CD14-positive monocyte (primary cell): ENCODE measurements at regions not wholly inside any gene's neighbourhood (a gene's known extent, or its start where the extent isn't known, plus 50 kb on each side); places are given as distances from the start of the nearest gene placed in this dataset.

Experiments used
- DNase-seq, 3 donors: peaks; one replicate each; pipeline ENCODE4 v3.0.0-alpha.2; 2011 to 2022
- H2AFZ ChIP-seq: 2 replicates; pipeline ENCODE4 v1.6.0; 2012; ENCODE audit warnings: mild to moderate bottlenecking, low read depth, low read length, inconsistent platforms; ENCODE audit not compliant: insufficient read depth, poor library complexity, severe bottlenecking
- H3K27ac ChIP-seq, 2 donors: 1 replicate in 1 of 2; 2 replicates in 1 of 2; pipeline ENCODE4 v1.5.1; 2012 to 2013; ENCODE audit warnings: low read length in 2 of 2, control low read depth in 1 of 2, inconsistent platforms in 1 of 2, low read depth in 1 of 2, mild to moderate bottlenecking in 1 of 2
- H3K27me3 ChIP-seq, 2 donors: one replicate each; pipeline versions ENCODE4 v1.6.0 to v1.6.1; 2011 to 2013; ENCODE audit warnings: low read length in 2 of 2; ENCODE audit not compliant: control insufficient read depth in 2 of 2, insufficient read depth in 2 of 2
- H3K36me3 ChIP-seq, 2 donors: replicated peaks in 1 of 2; 1 replicate in 1 of 2; 2 replicates in 1 of 2; pipeline versions ENCODE4 v1.5.1 to v1.6.1; 2012 to 2013; ENCODE audit warnings: low read length in 2 of 2, control low read depth in 1 of 2, inconsistent platforms in 1 of 2, mild to moderate bottlenecking in 1 of 2; ENCODE audit not compliant: insufficient read depth in 2 of 2, control insufficient read depth in 1 of 2
- H3K4me1 ChIP-seq, 2 donors: 1 replicate in 1 of 2; 2 replicates in 1 of 2; pipeline versions ENCODE4 v1.5.1 to v1.6.1; 2012 to 2013; ENCODE audit warnings: low read length in 2 of 2, control low read depth in 1 of 2, inconsistent platforms in 1 of 2, mild to moderate bottlenecking in 1 of 2, moderate library complexity in 1 of 2; ENCODE audit not compliant: insufficient read depth in 2 of 2, control insufficient read depth in 1 of 2
- H3K4me2 ChIP-seq: replicated peaks from 2 replicates; pipeline ENCODE3; 2012; ENCODE audit warnings: low read length, moderate library complexity, mild to moderate bottlenecking; ENCODE audit not compliant: poor library complexity, severe bottlenecking; ENCODE audit errors: extremely low read depth
- H3K4me3 ChIP-seq, 3 experiments: fragments of 200-600 bp in 1 of 3; sonication (generic) in 1 of 3; replicated peaks in 1 of 3; 1 replicate in 2 of 3; 2 replicates in 1 of 3; pipeline ENCODE4 v1.5.1; 2011 to 2013; ENCODE audit warnings: low read length in 3 of 3, mild to moderate bottlenecking in 3 of 3, control low read depth in 2 of 3, low read depth in 2 of 3, inconsistent platforms in 1 of 3, moderate library complexity in 1 of 3
- H3K79me2 ChIP-seq: 2 replicates; pipeline ENCODE4 v1.6.0; 2012; ENCODE audit warnings: mild to moderate bottlenecking, control low read depth, inconsistent platforms, low read length, moderate library complexity; ENCODE audit not compliant: insufficient read depth
- H3K9ac ChIP-seq: 2 replicates; pipeline ENCODE4 v1.6.0; 2017; ENCODE audit warnings: low read length, mild to moderate bottlenecking; ENCODE audit not compliant: insufficient read depth, poor library complexity, severe bottlenecking
- H3K9me3 ChIP-seq, 2 donors: replicated peaks in 1 of 2; 1 replicate in 1 of 2; 2 replicates in 1 of 2; pipeline versions ENCODE4 v1.5.1 to v1.6.1; 2012 to 2013; ENCODE audit warnings: low read length in 2 of 2, control low read depth in 1 of 2; ENCODE audit not compliant: control insufficient read depth in 1 of 2, insufficient read depth in 1 of 2
- H4K20me1 ChIP-seq: 2 replicates; pipeline ENCODE4 v1.6.0; 2012; ENCODE audit warnings: mild to moderate bottlenecking, low read length, control low read depth, moderate library complexity; ENCODE audit not compliant: insufficient read depth
- H3K27ac Mint-ChIP-seq, 7 donors: one replicate each; pipeline ENCODE4 v1.8.0; 2020; ENCODE audit warnings: mild to moderate bottlenecking in 7 of 7, mixed read lengths in 7 of 7, moderate library complexity in 6 of 7, inconsistent platforms in 2 of 7
- H3K27me3 Mint-ChIP-seq, 3 donors: one replicate each; pipeline ENCODE4 v1.8.0; 2021 to 2022; ENCODE audit warnings: low read depth in 3 of 3, mild to moderate bottlenecking in 3 of 3, mixed read lengths in 3 of 3, moderate library complexity in 3 of 3, inconsistent platforms in 1 of 3
- H3K36me3 Mint-ChIP-seq, 2 donors: one replicate each; pipeline ENCODE4 v1.8.0; 2020; ENCODE audit warnings: mixed read lengths in 2 of 2, inconsistent platforms in 1 of 2, mild to moderate bottlenecking in 1 of 2
- H3K4me1 Mint-ChIP-seq: one replicate; pipeline ENCODE4 v1.8.0; 2020; ENCODE audit warnings: mild to moderate bottlenecking, mixed read lengths
- H3K4me3 Mint-ChIP-seq, 2 donors: one replicate each; pipeline ENCODE4 v1.8.0; 2020; ENCODE audit warnings: mild to moderate bottlenecking in 2 of 2, mixed read lengths in 2 of 2, moderate library complexity in 1 of 2
- H3K9me3 Mint-ChIP-seq, 7 donors: one replicate each; pipeline ENCODE4 v1.8.0; 2020 to 2022; ENCODE audit warnings: mixed read lengths in 7 of 7, mild to moderate bottlenecking in 6 of 7, moderate library complexity in 6 of 7, inconsistent platforms in 2 of 7
- CTCF ChIP-seq: fragments of 200-600 bp; IDR thresholded peaks from one replicate; pipeline ENCODE4 v1.8.0; 2022; ENCODE audit warnings: antibody characterized with exemption, mild to moderate bottlenecking
- WGBS: methylation state at CpG from one replicate; pipeline ENCODE4 v1.1.5; 2013; ENCODE audit warnings: missing lambda C conversion rate; ENCODE audit not compliant: insufficient coverage; 5-methylcytosine and 5-hydroxymethylcytosine counted together
- intact Hi-C, 2 donors: fragments of 100-400 bp; cut with micrococcal nuclease; formaldehyde crosslinking; loops; one replicate each; pipeline versions ENCODE4 v1.15.0 to v1.15.1; 2023

GRCh38 chr11:39570526-39570925 lies 1888.9 kb downstream of the LRRC4C start:
- H3K9ac ChIP-seq: no peak overlapping the region
- no peak for DNase-seq
- no peaks in the 10 kb centered on the region for H3K36me3 Mint-ChIP-seq
- intact Hi-C loops: no loop called here
- H3K36me3 ChIP-seq: no peaks in the 10 kb centered on the region
- no peaks in the 10 kb centered on the region for H3K4me1 ChIP-seq
- H3K27ac ChIP-seq: no peak overlapping the region
- no peak overlapping the region for H2AFZ ChIP-seq
- H3K9me3 ChIP-seq: peaks cover 5 to 13% of the 10 kb centered on the region in 2 donors
- H4K20me1 ChIP-seq: no peaks in the 10 kb centered on the region
- no peaks in the 10 kb centered on the region for H3K27me3 Mint-ChIP-seq
- TF ChIP-seq CTCF: no peak
- H3K27ac Mint-ChIP-seq: no peak overlapping the region
- H3K4me3 ChIP-seq: no peak overlapping the region
- peaks cover 5 to 12% (median 9%) of the 10 kb centered on the region in 7 donors for H3K9me3 Mint-ChIP-seq
- H3K27me3 ChIP-seq: no peaks in the 10 kb centered on the region
- H3K4me2 ChIP-seq: no peak overlapping the region
- H3K79me2 ChIP-seq: no peaks in the 10 kb centered on the region
- no peaks in the 10 kb centered on the region for H3K4me1 Mint-ChIP-seq
- no peak overlapping the region for H3K4me3 Mint-ChIP-seq

- no CpG with 5 or more reads among the region's 2 CpGs for WGBS
- intact Hi-C loops: no loop called here
- Histone ChIP-seq H3K9me3 (peaks cover 5 to 15% of the 10 kb centered on the region in 2 donors), H3K4me3 (no peak overlapping the region), H3K79me2 (no peaks in the 10 kb centered on the region), H3K27ac (no peak overlapping the region), H3K27me3 (no peaks in the 10 kb centered on the region), H3K36me3 (no peaks in the 10 kb centered on the region), H3K9ac (no peak overlapping the region), H2AFZ (no peak overlapping the region), H3K4me1 (no peaks in the 10 kb centered on the region), H4K20me1 (no peaks in the 10 kb centered on the region), H3K4me2 (no peak overlapping the region)
- Mint-ChIP-seq H3K36me3 (no peaks in the 10 kb centered on the region), H3K27ac (no peak overlapping the region), H3K4me1 (no peaks in the 10 kb centered on the region), H3K4me3 (no peak overlapping the region), H3K27me3 (no peaks in the 10 kb centered on the region), H3K9me3 (peaks cover 8 to 19% (median 13%) of the 10 kb centered on the region in 7 donors)
- TF ChIP-seq CTCF: no peak
- no peak for DNase-seq
Observed at GRCh38 chr11:39569789-39570188, 1889.7 kb downstream of the LRRC4C start.
